ENCODE measurements at regions not wholly inside any gene's neighbourhood (a gene's known extent, or its start where the extent isn't known, plus 50 kb on each side); places are given as distances from the start of the nearest gene placed in this dataset.

DNA sequence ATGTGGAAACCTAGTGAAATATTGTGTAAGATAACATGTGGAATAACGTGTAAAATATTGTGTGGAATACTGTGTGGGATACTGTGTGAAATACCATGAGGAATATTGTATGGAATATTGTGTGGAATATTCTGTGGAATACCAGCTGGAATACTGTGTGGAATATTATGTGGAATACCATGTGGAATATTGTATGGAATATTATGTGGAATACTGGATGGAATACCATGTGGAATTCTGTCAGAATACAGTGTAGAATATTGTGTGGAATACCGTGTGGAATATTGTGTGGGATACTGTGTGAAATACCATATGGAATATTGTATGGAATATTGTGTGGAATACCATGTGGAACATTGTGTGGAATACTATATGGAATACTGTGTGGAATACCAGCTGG is 134.6 kb upstream of the CHST15 start:
- H3K36me3 ChIP-seq = no peaks in the 10 kb centered on the region
- no peak for DNase-seq
- H3K27me3 ChIP-seq (ENCODE audit: insufficient read depth, low read depth, severe bottlenecking) = no peaks in the 10 kb centered on the region
- no peak overlapping the region for H3K4me3 ChIP-seq (ENCODE audit: low read depth, low read length)
- TF ChIP-seq, protein P1, sequence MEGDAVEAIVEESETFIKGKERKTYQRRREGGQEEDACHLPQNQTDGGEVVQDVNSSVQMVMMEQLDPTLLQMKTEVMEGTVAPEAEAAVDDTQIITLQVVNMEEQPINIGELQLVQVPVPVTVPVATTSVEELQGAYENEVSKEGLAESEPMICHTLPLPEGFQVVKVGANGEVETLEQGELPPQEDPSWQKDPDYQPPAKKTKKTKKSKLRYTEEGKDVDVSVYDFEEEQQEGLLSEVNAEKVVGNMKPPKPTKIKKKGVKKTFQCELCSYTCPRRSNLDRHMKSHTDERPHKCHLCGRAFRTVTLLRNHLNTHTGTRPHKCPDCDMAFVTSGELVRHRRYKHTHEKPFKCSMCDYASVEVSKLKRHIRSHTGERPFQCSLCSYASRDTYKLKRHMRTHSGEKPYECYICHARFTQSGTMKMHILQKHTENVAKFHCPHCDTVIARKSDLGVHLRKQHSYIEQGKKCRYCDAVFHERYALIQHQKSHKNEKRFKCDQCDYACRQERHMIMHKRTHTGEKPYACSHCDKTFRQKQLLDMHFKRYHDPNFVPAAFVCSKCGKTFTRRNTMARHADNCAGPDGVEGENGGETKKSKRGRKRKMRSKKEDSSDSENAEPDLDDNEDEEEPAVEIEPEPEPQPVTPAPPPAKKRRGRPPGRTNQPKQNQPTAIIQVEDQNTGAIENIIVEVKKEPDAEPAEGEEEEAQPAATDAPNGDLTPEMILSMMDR (IDR thresholded peaks at IDR 0.05; ENCODE audit: low read depth, low read length) = no peak
- H3K27ac ChIP-seq = no peak overlapping the region
- H3K9me3 ChIP-seq (ENCODE audit: severe bottlenecking) = peaks cover 3% of the 10 kb centered on the region

DNA sequence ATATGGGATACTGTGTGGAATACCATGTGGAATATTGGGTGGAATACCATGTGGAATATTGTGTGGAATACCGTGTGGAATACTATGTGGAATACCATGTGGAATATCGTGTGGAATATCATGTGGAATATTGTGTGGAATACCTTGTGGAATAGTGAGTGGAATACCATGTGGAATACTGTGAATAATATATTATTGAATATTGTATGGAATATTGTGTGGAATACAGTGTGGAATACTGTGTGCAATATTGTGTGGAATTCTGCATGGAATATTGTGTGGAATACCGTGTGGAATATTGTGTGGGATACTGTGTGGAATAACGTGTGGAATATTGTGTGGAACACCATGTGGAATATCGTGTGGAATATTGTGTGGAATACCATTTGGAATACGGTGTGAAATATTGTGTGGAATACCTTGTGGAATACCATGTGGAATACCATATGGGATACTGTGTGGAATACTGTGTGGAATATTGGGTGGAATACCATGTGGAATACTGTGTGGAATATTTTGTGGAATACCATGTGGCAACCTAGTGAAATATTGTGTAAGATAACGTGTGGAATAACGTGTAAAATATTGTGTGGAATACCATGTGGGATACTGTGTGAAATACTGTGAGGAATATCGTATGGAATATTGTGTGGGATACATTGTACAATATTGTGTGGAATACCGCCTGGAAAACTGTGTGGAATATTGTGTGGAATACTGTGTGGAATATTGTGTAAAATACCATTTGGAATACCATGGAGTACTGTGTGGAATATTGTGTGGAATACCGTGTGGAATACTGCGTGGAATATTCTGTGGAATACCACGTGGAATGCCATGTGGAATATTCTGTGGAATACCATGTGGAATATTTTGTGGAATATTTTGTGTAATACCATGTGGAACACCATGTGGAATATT is 133.9 kb upstream of the CHST15 start:
- H3K36me3 ChIP-seq = no peaks in the 10 kb centered on the region
- H3K27me3 ChIP-seq (ENCODE audit: insufficient read depth, low read depth, severe bottlenecking) = no peaks in the 10 kb centered on the region
- H3K27ac ChIP-seq = no peak overlapping the region
- no peak for DNase-seq
- H3K4me3 ChIP-seq (ENCODE audit: low read depth, low read length) = no peak overlapping the region
- peaks cover 3% of the 10 kb centered on the region for H3K9me3 ChIP-seq (ENCODE audit: severe bottlenecking)
- TF ChIP-seq, protein P1 (IDR thresholded peaks at IDR 0.05; ENCODE audit: low read depth, low read length) = no peak

DNA sequence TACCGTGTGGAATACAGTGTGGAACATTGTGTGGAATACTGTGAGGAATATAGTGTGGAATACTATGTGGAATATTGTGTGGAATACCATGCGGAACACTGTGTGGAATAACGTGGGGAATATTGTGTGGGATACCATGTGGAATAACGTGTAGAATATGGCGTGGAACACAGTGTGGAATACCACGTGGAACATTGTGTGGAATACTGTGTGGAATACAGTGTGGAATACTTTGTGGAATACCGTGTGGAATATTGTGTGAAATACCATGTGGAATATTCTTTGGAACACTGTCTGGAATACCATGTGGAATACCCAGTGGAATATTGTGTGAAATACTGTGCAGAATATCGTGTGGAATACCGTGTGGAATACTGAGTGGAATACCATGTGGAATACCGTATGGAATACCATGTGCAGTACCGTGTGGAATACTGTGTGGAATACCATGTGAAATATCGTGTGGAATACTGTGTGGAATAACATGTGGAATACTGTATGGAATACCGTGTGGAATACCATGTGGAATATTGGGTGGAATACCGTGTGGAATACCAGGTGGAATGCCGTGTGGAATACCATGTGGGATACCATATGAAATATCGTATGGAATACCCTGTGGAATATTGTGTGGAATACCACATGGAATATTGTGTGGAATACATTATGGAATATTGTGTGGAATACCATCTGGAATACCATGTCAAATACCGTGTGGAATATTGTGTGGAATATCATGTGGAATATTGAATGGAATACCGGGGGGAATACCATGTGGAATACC is 133.1 kb upstream of the CHST15 start:
- no peaks in the 10 kb centered on the region for H3K36me3 ChIP-seq
- no peak for DNase-seq
- no peak overlapping the region for H3K4me3 ChIP-seq (ENCODE audit: low read depth, low read length)
- H3K27me3 ChIP-seq (ENCODE audit: insufficient read depth, low read depth, severe bottlenecking) = no peaks in the 10 kb centered on the region
- no peak overlapping the region for H3K27ac ChIP-seq
- TF ChIP-seq, protein P1 (IDR thresholded peaks at IDR 0.05; ENCODE audit: low read depth, low read length) = no peak
- peaks cover 3% of the 10 kb centered on the region for H3K9me3 ChIP-seq (ENCODE audit: severe bottlenecking)

DNA sequence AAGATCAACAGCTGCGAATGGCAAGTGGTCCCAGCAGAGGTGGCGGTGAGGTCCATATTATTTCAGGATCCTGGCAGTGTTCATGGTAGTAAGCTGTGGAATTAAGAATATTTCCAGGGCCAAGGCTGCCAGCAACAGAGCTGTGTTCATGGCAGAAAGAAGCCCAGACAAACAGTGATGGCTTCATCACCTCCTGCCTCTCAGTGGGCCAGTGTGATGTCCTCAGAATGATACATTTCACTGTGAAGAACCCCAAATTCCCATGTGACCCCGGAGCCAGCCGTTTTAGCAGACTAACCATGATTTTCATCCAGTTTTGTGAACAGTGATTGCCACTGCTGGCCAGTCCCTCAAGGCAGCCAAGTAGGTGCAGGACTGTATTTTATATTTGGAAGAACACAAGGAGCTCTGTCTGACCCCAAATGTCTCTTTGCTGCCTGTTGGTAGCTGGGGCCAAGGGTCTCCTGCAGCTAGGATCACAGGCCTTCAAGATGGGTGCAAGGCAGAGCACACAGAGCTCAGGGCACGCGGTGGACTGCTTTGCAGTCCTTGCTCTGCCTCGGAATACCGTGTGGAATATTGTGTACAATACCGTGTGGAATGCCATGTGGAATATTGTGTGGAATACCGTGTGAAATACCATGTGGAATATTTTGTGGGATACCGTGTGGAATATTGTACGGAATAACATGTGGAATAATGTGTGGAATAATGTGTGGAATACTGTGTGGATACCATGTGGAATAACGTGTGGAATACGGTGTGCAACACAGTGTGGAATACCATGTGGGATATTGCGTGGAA is 132.3 kb upstream of the CHST15 start:
- Histone ChIP-seq H3K27ac (no peak overlapping the region), H3K4me3 (ENCODE audit: low read depth, low read length) (no peak overlapping the region), H3K9me3 (ENCODE audit: severe bottlenecking) (peaks cover 3% of the 10 kb centered on the region), H3K27me3 (ENCODE audit: insufficient read depth, low read depth, severe bottlenecking) (no peaks in the 10 kb centered on the region), H3K36me3 (no peaks in the 10 kb centered on the region)
- no peak for DNase-seq
- TF ChIP-seq, protein P1 (IDR thresholded peaks at IDR 0.05; ENCODE audit: low read depth, low read length) = no peak

DNA sequence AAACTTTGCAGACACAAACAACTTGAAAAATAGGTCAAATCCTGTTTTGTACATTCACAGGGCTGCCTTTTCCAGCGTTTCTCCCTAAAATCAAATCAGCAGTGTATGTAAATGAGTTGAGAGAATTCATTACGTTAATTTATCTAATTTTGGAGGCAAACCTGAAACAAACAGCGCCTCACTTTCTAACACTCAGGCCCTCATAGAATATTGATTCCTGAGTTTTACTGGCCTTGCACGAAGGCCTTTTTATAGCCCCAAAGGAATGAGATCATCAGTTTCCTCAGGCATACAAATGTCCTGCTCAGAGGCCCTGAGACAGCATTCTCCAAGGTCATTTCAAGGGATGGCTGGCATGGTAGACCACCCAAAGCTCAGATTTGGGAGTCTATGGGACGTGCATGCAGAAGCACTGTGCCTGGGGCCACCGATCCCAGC is 131.7 kb upstream of the CHST15 start:
- Histone ChIP-seq H3K27me3 (ENCODE audit: insufficient read depth, low read depth, severe bottlenecking) (no peaks in the 10 kb centered on the region), H3K4me3 (ENCODE audit: low read depth, low read length) (no peak overlapping the region), H3K27ac (no peak overlapping the region), H3K9me3 (ENCODE audit: severe bottlenecking) (peaks cover 3% of the 10 kb centered on the region), H3K36me3 (no peaks in the 10 kb centered on the region)
- no peak for DNase-seq
- TF ChIP-seq, protein P1 (IDR thresholded peaks at IDR 0.05; ENCODE audit: low read depth, low read length) = no peak
